Urinary bladder (tissue), 3 donors: ENCODE measurements at regions not wholly inside any gene's neighbourhood (a gene's known extent, or its start where the extent isn't known, plus 50 kb on each side); places are given as distances from the start of the nearest gene placed in this dataset.

Experiments
- DNase-seq: peaks from one replicate; pipeline ENCODE4 v3.0.0-alpha.2; 2015; ENCODE audit errors: extremely low spot score
- H3K27ac ChIP-seq: one replicate; pipeline ENCODE4 v1.5.1; 2013; ENCODE audit warnings: low read depth, mild to moderate bottlenecking, moderate library complexity
- H3K36me3 ChIP-seq: one replicate; pipeline ENCODE4 v1.6.1; 2013; ENCODE audit warnings: mild to moderate bottlenecking, moderate library complexity; ENCODE audit not compliant: insufficient read depth
- H3K4me1 ChIP-seq: one replicate; pipeline ENCODE4 v1.6.1; 2013; ENCODE audit warnings: mild to moderate bottlenecking, moderate library complexity; ENCODE audit not compliant: insufficient read depth
- H3K4me3 ChIP-seq: one replicate; pipeline ENCODE4 v1.5.1; 2013; ENCODE audit warnings: low read depth, low read length
- WGBS: extraction: QIAGEN DNeasy Blood & Tissue Kit; methylation state at CpG from one replicate; pipeline ENCODE4 v1.1.7; 2013; 5-methylcytosine and 5-hydroxymethylcytosine counted together
- donor health status: healthy with polysubstance abuse.
- donor health status: healthy.

GRCh38 chr17:72587773-72588511 is 467.1 kb downstream of the SOX9 start:
- no peak overlapping the region for H3K4me3 ChIP-seq
- DNase-seq, result no peak
- no peaks in the 10 kb centered on the region for H3K4me1 ChIP-seq
- no peak overlapping the region for H3K27ac ChIP-seq
- H3K36me3 ChIP-seq, result no peaks in the 10 kb centered on the region
- WGBS, result 24% methylated on average over 11 of the region's 11 CpGs

GRCh38 chr17:72588561-72588960 is 467.7 kb downstream of the SOX9 start:
- H3K27ac ChIP-seq, result no peak overlapping the region
- WGBS, result 42% methylated on average over 7 of the region's 7 CpGs

GRCh38 chr17:72588961-72589360 is 468.1 kb downstream of the SOX9 start:
- DNase-seq, result no peak
- Histone ChIP-seq H3K4me3 (no peak overlapping the region), H3K4me1 (no peaks in the 10 kb centered on the region)

More at GRCh38 chr17:72588561-72588960, 467.7 kb downstream of the SOX9 start:
- DNase-seq, result no peak
- Histone ChIP-seq H3K4me3 (no peak overlapping the region), H3K4me1 (no peaks in the 10 kb centered on the region), H3K36me3 (no peaks in the 10 kb centered on the region)

GRCh38 chr17:72590382-72590781 is 469.6 kb downstream of the SOX9 start:
- WGBS, result 34% methylated on average over 3 of the region's 3 CpGs
- H3K27ac ChIP-seq, result no peak overlapping the region
- no peaks in the 10 kb centered on the region for H3K36me3 ChIP-seq
- H3K4me3 ChIP-seq, result peak overlapping the region; percentile 65
- H3K4me1 ChIP-seq, result no peaks in the 10 kb centered on the region
- DNase-seq, result no peak

More at GRCh38 chr17:72588961-72589360, 468.1 kb downstream of the SOX9 start:
- Histone ChIP-seq H3K27ac (no peak overlapping the region), H3K36me3 (no peaks in the 10 kb centered on the region)
- 34% methylated on average over 11 of the region's 11 CpGs for WGBS

- 41% methylated on average over 9 of the region's 9 CpGs for WGBS
- no peak for DNase-seq
- Histone ChIP-seq H3K36me3 (no peaks in the 10 kb centered on the region), H3K27ac (peak overlapping the region; percentile 34), H3K4me1 (no peaks in the 10 kb centered on the region), H3K4me3 (peak overlapping the region; percentile 65)
These were observed 470.1 kb downstream of the SOX9 start for GRCh38 chr17:72590882-72591281.

- Histone ChIP-seq H3K4me1 (no peaks in the 10 kb centered on the region), H3K4me3 (peak overlapping the region; percentile 65), H3K36me3 (no peaks in the 10 kb centered on the region), H3K27ac (peak overlapping the region; percentile 2)
- no peak for DNase-seq
- WGBS, result 2% methylated on average over 62 of the region's 62 CpGs
These were observed 470.7 kb downstream of the SOX9 start for GRCh38 chr17:72591289-72592241.

- Histone ChIP-seq H3K36me3 (no peaks in the 10 kb centered on the region), H3K4me3 (peak overlapping the region; percentile 65), H3K4me1 (no peaks in the 10 kb centered on the region), H3K27ac (peak overlapping the region; percentile 39)
- under 1% methylated on average over 71 of the region's 71 CpGs for WGBS
- DNase-seq, result no peak
These were observed 471.6 kb downstream of the SOX9 start for GRCh38 chr17:72592242-72592966.

- no peak for DNase-seq
- no peak overlapping the region for H3K4me3 ChIP-seq
- no peaks in the 10 kb centered on the region for H3K36me3 ChIP-seq
- no peaks in the 10 kb centered on the region for H3K4me1 ChIP-seq
- no peak overlapping the region for H3K27ac ChIP-seq
- WGBS, result 79% methylated on average over 9 of the region's 9 CpGs
These were observed 472.1 kb downstream of the SOX9 start for GRCh38 chr17:72592967-72593325.

- Histone ChIP-seq H3K36me3 (no peaks in the 10 kb centered on the region), H3K4me3 (no peak overlapping the region), H3K4me1 (no peaks in the 10 kb centered on the region), H3K27ac (no peak overlapping the region)
- WGBS, result 62% methylated on average over 9 of the region's 9 CpGs
- no peak for DNase-seq
These were observed 473.4 kb downstream of the SOX9 start for GRCh38 chr17:72594248-72594647.
